ENCODE measurements at regions not wholly inside any gene's neighbourhood (a gene's known extent, or its start where the extent isn't known, plus 50 kb on each side); places are given as distances from the start of the nearest gene placed in this dataset.

DNA sequence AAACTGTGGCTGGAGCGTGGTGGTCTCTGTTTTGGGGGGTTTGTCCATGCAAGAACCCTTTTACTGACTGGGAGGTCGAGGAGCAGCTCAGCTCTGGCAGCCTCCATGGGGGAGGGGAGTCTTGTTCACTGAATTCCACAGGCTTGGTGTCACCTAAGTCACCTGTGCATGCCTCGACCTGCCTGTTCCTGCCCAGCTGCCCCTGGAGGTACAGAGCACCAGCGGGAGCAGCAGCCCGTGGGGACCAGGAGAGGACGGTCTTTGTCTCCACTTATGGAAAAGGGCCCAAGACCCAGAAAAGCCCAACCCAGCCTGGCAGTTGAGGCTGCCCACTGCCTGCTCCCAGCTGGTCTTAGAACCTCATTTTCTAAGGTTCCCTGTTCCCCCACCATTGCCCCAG lies 168.7 kb upstream of the AGAP1 start:
- Histone ChIP-seq H2AK5ac (ENCODE audit: low read depth, low read length) (no peak overlapping the region), H2BK15ac (ENCODE audit: low read length) (no peak overlapping the region; the same call in 1 of the 2 replicates), H3K23ac (ENCODE audit: insufficient read length) (no peak overlapping the region), H4K91ac (replicated peaks; ENCODE audit: insufficient read length, low read length) (peak overlapping the region; percentile 44), H2AFZ (ENCODE audit: low read length) (0 out of 2 replicates have a peak overlapping the region, but pooled peaks have one; percentile 12), H4K20me1 (replicated peaks in 1 of 2; ENCODE audit: control insufficient read depth in 1 of 2, insufficient read depth in 2 of 2, low read length in 2 of 2) (no peaks in the 10 kb centered on the region), H3K79me2 (ENCODE audit: control insufficient read depth in 1 of 2, insufficient read depth in 2 of 2, low read length in 2 of 2) (no peaks in the 10 kb centered on the region), H3K18ac (ENCODE audit: extremely low read depth, low read length) (peak overlapping the region; percentile 57), H3K4me3 (ENCODE audit: extremely low read depth in 1 of 4, insufficient read depth in 2 of 4, low read depth in 3 of 4, low read length in 4 of 4) (no peak overlapping the region), H2BK12ac (ENCODE audit: low read depth, low read length) (peak overlapping the region; percentile 92), H4K8ac (ENCODE audit: extremely low read depth, insufficient read depth, low read length) (no peak overlapping the region), H2BK120ac (replicated peaks; ENCODE audit: low read depth, low read length) (peak overlapping the region; percentile 73), H3K27ac (ENCODE audit: low read depth, low read length) (no peak overlapping the region), H3K56ac (replicated peaks; ENCODE audit: insufficient read length, low read depth, low read length) (no peak overlapping the region), H2BK5ac (ENCODE audit: low read depth, low read length) (peak overlapping the region; percentile 78; the same call in 1 of the 2 replicates), H3K79me1 (ENCODE audit: low read depth, low read length) (no peaks in the 10 kb centered on the region), H3K23me2 (ENCODE audit: low read depth, low read length) (no peaks in the 10 kb centered on the region), H3K4me2 (ENCODE audit: insufficient read depth in 1 of 2, low read depth in 2 of 2, low read length in 2 of 2) (no peak overlapping the region), H3K9me3 (ENCODE audit: insufficient read depth in 2 of 2, low read depth in 1 of 2, low read length in 1 of 2) (no peaks in the 10 kb centered on the region), H2BK20ac (ENCODE audit: low read length) (peak overlapping the region; percentile 8; the same call in 1 of the 2 replicates), H3K27me3 (replicated peaks in 1 of 4; ENCODE audit: control insufficient read depth in 3 of 4, extremely low read depth in 1 of 4, insufficient read depth in 3 of 4, low read length in 3 of 4) (no peaks in the 10 kb centered on the region), H3K9ac (replicated peaks in 1 of 4; ENCODE audit: extremely low read depth in 1 of 4, low read depth in 3 of 4, low read length in 3 of 4) (no peak overlapping the region), H3K4ac (replicated peaks; ENCODE audit: insufficient read length, low read depth, low read length) (no peak overlapping the region), H3K4me1 (replicated peaks in 1 of 4; ENCODE audit: control insufficient read depth in 3 of 4, insufficient read depth in 4 of 4, low read length in 3 of 4) (peaks cover 0 to 10% (median 6%) of the 10 kb centered on the region in 4 experiments; a peak in 5 of 7 replicates), H3K36me3 (ENCODE audit: control insufficient read depth in 2 of 4, insufficient read depth in 4 of 4, low read length in 3 of 4) (no peaks in the 10 kb centered on the region), H4K5ac (ENCODE audit: insufficient read length, low read depth, low read length) (no peak overlapping the region), H3K14ac (ENCODE audit: insufficient read length) (no peak overlapping the region)
- TF ChIP-seq EZH2 (IDR thresholded peaks at IDR 0.05; ENCODE audit: low read depth, low read length, severe bottlenecking) (no peak), POLR2AphosphoS5 (IDR thresholded peaks at IDR 0.05; ENCODE audit: low read depth, low read length) (no peak), RXRA (IDR thresholded peaks at IDR 0.05; ENCODE audit: insufficient read depth, low read depth, low read length) (no peak), RBBP5 (IDR thresholded peaks at IDR 0.05; ENCODE audit: borderline replicate concordance, low read depth, low read length) (no peak), EGR1 (IDR thresholded peaks at IDR 0.05; ENCODE audit: borderline replicate concordance, low read depth, low read length) (no peak), CBX5 (IDR thresholded peaks at IDR 0.05; ENCODE audit: low read depth, low read length) (no peak), NRF1 (IDR thresholded peaks at IDR 0.05; ENCODE audit: low read depth, low read length) (no peak), SRF (IDR thresholded peaks at IDR 0.05; ENCODE audit: low read depth, low read length) (no peak), CREB1 (IDR thresholded peaks at IDR 0.05) (no peak), HDAC2 (IDR thresholded peaks at IDR 0.05; ENCODE audit: borderline replicate concordance in 1 of 2, low read depth in 2 of 2, low read length in 2 of 2) (no peak)
- TF ChIP-seq, protein P1, sequence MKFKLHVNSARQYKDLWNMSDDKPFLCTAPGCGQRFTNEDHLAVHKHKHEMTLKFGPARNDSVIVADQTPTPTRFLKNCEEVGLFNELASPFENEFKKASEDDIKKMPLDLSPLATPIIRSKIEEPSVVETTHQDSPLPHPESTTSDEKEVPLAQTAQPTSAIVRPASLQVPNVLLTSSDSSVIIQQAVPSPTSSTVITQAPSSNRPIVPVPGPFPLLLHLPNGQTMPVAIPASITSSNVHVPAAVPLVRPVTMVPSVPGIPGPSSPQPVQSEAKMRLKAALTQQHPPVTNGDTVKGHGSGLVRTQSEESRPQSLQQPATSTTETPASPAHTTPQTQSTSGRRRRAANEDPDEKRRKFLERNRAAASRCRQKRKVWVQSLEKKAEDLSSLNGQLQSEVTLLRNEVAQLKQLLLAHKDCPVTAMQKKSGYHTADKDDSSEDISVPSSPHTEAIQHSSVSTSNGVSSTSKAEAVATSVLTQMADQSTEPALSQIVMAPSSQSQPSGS (IDR thresholded peaks at IDR 0.05; ENCODE audit: low read length), result no peak
- DNase-seq (ENCODE audit: low read depth in 1 of 2, low spot score in 2 of 2) (no peak), FAIRE-seq (no peak)
- ChIA-PET CTCF (ENCODE audit: partially characterized antibody) (interaction anchor here (1.0 kb wide), 1 partner anchor 187 kb away, joined by 3 read pairs; no protein-coding TSS in a partner anchor), POLR2A (ENCODE audit: partially characterized antibody) (interaction anchor here (0.6 kb wide), 1 partner anchor 339 kb away, joined by 3 read pairs; no protein-coding TSS in a partner anchor)
- WGBS, 2 experiments (ENCODE audit: extremely low coverage in 1 of 2, insufficient coverage in 1 of 2, insufficient read length in 1 of 2, insufficient replicate concordance in 2 of 2, low coverage in 1 of 2, low lambda C conversion rate in 2 of 2, missing lambda C conversion rate in 1 of 2), result 90% methylated on average over 6 of the region's 6 CpGs; no CpG with 5 or more reads in 1 of the 2 experiments
